IPS DF 4.7 (cell line): ENCODE measurements at regions not wholly inside any gene's neighbourhood (a gene's known extent, or its start where the extent isn't known, plus 50 kb on each side); places are given as distances from the start of the nearest gene placed in this dataset.
"Not testable (repeated sequence)": the region's sequence is repeated elsewhere in the genome, so short reads cannot be mapped to it uniquely, and the experiment has no call there.

Source experiments
- DNase-seq: peaks from one replicate; pipeline ENCODE4 v3.0.0-alpha.2; 2013; ENCODE audit warnings: low spot score; ENCODE audit errors: extremely low read depth

DNA sequence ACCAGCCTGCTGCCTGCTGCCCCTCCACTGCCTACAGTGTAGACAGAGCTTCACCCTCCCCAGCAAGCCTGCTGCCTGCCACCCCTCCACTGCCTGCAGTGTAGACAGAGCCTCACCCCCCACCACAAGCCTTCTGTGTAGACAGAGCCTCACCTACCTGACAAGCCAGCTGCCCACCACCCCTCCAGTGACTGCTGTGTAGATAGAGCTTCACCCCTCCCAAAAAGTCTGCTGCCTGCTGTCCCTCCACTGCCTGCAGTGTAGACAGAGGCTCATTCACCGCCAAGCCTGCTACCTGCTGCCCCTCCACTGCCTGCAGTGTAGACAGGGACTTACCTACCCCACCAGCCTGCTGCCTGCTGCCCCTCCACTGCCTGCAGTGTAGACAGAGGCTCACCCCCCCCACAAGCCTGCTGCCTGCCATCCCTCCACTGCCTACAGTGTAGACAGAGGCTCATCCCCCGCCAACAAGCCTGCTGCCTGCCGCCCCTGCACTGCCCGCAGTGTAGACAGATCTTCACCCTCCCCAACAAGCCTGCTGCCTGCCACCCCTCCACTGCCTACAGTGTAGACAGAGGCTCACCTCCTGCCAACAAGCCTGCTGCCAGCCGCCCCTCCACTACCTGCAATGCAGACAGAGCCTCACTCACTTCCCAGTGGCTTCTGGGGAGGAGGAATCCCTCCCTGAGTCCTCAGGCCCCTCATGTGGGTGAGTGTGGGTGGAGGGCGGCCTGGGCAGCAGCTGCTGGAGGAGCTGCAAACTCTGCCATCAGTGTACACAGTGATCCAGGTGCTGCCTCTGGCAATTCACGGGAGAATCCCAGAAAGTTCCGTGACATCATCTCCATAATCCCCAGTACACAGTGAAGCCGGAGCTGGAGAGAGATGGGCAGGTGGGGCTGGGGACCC, 140.9 kb downstream of the DLL1 start:
- DNase-seq = no peak

DNA sequence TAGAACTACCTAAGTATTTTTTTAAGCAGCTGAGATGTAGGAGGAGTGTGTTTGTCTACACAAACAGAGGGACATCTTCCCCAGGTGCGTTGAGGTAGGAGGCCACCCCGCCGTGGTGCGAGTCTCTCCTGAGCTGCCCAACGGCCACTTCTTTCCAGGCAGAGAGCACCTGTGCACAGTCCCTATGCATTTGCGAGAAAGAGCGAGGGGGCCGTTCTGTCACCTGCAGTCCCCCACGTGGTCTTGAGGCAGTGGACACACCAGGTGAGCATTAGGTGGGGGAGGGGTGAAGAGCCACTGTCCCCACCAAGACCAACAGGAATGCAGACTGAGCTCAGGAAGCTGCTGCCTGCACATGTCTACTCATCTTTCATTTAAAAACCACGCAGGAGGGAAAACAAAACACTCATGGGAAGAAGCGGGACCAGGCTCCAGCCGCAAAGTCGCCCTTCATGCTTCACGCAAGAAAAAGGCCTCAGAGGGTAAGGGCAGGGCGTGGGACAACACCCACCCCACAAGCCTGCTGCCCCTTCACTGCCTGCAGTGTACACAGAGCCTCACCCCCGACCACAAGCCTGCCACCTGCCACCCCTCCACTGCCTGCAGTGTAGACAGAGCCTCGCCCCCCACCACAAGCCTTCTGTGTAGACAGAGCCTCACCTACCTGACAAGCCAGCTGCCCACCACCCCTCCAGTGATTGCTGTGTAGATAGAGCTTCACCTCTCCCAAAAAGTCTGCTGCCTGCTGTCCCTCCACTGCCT, 142.0 kb downstream of the DLL1 start:
- no peak for DNase-seq

DNA sequence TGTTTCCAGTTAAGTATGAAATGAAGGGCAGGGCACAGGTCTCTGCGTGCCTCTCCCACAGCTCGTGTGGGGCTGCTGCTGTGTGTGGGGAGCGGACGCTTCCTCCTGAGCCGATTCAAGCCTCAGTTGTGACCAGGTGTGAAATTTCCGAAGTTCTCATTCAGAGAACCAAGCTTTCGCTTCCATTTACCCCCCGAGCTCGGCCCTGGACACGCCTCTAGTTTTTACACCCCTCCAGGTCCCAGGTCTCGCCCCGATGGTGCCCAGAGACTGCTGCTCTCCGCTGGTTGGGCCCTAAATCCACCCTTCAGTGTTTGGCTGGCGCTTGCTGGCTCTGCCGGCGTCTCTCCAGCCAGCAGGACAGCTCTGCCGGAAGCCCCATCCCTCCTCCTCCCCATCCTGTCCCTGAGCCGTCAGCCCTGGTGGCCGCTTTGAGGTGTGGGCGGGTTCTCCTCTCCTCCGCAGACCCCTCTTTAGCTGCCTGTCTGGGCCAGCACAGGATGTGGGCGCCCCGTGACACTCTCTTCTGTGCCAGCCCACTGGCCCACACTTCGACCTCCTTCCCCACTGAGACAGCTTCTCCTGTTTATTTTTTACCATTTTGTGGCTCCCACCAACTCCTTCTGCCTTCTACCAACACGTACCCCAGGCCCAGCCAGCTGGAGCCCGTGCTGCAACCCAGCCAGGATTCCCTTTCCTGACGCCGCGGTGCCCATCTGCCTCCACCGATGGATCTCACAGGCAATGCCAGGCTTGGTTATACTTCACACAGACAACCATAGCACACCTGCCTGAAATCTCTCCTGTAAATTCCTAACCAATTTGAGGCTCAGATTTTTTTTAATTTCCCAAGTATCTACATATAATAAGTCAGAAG, 142.8 kb downstream of the DLL1 start:
- DNase-seq = no peak

DNA sequence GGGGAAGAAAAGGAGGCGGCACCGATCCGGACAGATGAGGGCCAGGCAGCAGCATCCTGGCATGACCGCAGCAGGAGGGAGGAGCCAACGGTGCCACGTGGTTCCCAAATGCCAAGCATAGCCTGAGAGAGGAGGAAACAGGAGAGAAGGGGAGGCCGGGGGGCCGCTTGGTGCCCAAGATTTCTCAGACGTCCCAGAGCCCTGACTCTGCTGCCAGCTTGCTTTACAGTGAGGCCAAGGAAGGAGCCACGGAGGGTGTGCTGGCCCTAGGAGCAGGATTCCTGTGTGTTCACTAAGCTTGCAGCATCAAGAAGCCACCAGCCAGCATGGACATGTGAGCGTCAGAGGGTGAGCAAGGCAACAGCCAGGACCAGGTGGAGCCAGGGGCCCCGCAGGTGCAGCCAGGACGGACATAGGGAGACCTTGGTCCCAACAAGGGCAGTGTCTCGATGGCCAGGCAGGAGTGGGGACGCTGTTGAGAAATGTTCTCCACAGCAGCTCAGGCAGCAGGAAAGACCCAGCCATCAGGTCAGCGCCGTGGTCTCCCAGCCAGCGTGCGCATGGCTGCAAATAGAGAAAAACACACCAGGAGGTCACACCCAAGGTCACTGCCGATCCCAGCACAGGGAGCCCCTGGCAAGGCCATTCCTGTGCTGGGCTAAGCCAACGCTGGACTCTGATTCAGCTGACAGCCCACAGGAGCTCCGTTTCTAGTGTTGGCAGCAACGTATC, 143.7 kb downstream of the DLL1 start:
- no peak for DNase-seq

DNA sequence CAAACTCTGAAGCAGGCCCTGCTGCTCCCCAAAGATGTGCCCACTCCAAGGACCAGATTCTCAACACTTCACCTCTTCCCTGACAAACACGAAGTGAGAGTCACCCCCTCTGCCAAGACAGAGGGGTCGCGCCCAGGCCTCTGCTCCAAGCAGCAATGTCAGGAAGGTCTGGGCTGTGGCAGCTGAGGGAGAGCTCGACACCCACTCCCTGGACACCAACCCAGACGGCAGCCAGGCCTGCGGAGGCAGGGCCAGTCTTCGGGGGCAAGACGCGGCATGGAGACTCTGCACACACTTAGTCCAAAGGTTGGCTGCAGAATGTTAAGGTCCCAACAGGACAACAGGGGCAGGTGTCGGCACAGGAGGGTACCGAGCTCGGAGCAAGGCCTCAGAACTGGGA, 144.2 kb downstream of the DLL1 start:
- no peak for DNase-seq

DNA sequence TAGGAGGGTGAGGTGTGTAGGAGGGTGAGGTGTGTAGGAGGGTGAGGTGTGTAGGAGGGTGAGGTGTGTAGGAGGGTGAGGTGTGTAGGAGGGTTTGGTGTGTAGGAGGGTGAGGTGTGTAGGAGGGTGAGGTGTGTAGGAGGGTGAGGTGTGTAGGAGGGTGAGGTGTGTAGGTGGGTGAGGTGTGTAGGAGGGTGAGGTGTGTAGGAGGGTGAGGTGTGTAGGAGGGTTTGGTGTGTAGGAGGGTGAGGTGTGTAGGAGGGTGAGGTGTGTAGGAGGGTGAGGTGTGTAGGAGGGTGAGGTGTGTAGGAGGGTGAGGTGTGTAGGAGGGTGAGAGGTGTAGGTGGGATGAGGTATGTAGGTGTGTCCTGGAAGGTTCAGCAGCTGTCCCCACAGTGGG, 144.7 kb downstream of the DLL1 start:
- DNase-seq = not testable (repeated sequence)

DNA sequence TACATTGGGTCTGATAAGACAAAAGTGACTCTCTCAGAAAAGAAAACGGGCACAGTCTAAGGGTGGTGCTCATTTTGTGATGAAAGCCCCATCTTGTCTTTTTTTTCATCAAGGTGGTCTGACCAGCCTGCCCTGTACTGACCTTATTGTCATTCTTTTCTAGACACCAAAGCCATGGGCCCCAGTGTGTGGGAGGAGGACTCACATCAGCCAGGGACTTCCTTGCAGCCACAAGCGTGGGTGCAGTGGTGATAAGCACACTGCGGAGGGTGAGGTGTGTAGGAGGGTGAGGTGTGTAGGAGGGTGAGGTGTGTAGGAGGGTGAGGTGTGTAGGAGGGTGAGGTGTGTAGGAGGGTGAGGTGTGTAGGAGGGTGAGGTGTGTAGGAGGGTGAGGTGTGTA, 145.2 kb downstream of the DLL1 start:
- DNase-seq = not testable (repeated sequence)

DNA sequence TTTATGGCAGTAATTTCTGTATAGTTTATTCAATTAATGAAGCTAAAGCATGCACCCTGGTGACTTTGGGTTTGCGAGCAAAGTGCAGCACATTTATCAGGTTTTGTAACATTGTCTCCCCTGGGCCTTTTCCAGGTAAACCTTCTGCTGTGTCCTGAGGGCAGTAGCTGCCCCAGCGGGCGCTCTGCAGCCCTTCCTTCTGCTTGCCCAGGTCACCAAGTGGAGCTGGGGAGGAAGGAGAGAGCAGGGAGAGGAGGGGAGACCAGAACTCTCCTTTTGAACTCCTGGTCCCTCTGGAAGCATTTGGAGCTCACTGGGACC, 145.6 kb downstream of the DLL1 start:
- DNase-seq = no peak

DNA sequence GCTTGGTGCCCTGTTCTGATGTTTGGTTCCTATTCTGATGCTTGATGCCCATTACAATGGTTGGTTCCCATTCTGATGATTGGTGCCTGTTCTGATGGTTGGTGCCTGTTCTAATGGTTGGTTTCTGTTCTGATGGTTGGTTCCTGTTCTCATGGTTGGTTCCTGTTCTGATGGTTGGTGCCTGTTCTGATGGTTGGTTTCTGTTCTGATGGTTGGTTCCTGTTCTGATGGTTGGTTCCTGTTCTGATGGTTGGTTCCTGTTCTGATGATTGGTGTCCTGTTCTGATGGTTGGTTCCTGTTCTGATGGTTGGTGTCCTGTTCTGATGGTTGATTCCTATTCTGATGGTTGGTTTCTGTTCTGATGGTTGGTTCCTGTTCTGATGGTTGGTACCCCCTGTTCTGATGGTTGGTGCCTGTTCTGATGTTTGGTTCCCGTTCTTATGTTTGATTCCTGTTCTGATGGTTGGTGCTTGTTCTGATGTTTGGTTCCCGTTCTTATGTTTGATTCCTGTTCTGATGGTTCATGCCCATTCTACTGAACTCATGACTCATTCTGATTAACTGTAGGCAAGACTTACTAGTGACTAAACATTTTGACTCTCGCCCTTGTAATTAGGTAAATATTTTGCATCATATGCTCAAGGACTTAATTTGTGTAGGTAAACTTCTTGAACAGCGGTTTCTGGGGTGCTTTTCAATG, 146.2 kb downstream of the DLL1 start:
- DNase-seq = no peak

DNA sequence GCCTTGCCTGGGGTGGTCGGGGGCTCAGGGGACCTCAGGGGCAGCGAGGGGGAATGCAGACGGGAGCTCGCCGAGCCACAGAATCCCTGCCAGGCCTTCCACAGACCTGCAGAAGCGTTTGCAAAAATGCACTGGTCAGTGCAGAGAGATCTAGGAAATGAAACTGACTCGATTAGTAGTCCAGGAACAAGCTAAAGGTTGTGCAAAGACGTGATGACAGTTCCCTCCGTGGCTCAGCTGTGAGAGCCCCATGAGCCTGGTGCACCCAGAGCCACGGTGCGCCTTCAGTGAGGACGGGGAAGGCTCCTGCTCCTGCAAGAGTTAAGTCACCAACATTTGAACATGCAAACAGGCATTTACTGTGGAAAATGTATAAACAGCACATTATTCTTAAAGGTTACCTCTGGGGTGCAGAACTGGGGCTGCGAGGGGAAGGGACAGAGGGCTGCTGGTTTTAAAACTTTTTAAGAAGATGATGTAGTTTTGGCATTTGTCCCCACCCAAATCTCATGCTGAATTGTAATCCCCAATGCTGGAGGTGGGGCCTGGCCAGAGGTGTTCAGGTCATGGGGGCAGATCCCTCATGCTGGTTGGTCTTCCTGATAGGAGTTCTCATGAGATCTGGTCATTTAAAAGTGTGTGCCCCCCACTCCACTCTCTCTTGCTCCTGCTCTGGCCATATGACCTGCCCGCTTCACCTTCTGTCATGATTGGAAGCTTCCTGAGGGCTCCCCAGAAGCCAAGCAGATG, 147.3 kb downstream of the DLL1 start:
- no peak for DNase-seq

DNA sequence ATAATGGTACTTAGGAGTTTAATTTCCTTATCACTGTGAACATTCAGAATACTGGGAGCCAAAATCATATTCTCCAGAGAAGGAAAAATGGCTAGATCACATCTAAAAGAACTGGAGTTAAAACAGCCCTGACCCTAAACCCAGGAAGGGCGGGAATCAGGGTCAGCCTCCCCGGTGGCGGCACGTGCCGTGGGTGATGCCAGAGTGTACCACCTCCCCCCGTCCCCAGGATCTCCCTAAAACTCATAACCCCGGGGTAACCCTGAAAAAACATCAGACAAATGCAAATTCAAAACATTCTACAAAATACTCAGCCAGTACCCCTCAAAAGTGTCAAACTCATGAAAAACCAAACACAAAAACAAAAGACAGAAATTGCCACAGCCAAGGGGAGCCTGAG, 148.3 kb downstream of the DLL1 start:
- DNase-seq = no peak

DNA sequence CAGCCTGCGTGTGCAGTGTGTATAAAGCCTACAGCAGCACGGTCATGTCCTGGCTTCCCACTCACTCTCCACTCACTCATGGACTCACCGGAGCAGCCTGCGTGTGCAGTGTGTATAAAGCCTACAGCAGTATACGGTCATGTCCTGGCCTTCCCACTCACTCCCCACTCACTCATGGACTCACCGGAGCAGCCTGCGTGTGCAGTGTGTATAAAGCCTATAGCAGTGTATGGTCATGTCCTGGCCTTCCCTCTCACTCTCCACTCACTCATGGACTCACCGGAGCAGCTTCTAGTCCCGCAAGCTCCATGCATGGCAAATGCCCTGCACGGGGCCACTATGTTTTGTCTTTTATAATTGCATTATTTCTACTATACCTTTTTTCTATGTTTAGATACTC, 149.8 kb downstream of the DLL1 start:
- DNase-seq = not testable (repeated sequence)

DNA sequence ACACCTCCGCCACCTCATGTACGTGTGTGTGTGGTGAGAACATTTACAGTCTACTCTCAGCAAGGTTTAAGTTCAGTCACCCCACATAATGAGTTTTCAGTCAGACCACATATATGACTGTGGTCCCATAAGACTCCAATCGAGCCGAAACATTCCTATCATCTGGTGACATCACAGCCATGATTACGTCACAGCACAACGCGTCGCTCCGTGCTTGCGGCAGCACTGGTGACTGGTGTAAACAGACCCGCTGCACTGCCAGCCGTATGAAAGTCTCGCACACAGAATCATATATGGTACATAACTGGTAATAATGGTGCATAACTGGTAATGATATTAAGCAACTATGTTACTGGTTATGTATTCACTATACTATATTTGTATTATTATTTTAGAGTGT, 150.7 kb downstream of the DLL1 start:
- no peak for DNase-seq

DNA sequence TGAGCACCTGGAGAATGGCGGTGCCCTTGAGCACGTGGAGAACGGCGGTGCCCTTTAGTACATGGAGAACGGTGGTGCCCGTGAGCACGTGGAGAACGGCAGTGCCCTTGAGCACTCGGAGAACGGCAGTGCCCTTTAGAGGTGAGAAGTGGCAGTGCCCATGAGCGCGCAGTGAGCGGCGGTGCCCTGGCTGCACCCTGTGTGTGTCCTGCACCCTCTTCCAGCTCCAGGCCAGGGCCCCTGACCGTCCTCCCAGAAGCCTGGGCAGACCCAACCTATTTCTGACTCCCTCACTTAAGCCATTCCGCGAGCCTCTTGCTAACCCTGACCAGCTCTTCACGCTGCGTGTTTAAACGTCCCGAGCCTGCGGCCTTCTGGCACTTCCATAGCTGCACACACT, 151.3 kb downstream of the DLL1 start:
- no peak for DNase-seq

DNA sequence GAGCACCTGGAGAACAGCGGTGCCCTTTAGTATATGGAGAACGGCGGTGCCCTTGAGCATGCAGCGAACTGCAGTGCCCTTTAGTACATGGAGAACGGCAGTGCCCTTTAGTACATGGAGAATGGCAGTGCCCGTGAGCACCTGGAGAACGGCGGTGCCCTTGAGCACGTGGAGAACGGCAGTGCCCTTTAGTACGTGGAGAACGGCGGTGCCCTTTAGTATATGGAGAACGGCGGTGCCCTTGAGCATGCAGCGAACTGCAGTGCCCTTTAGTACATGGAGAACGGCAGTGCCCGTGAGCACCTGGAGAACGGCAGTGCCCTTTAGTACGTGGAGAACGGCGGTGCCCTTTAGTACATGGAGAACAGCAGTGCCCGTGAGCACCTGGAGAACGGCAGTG, 151.8 kb downstream of the DLL1 start:
- DNase-seq = not testable (repeated sequence)

DNA sequence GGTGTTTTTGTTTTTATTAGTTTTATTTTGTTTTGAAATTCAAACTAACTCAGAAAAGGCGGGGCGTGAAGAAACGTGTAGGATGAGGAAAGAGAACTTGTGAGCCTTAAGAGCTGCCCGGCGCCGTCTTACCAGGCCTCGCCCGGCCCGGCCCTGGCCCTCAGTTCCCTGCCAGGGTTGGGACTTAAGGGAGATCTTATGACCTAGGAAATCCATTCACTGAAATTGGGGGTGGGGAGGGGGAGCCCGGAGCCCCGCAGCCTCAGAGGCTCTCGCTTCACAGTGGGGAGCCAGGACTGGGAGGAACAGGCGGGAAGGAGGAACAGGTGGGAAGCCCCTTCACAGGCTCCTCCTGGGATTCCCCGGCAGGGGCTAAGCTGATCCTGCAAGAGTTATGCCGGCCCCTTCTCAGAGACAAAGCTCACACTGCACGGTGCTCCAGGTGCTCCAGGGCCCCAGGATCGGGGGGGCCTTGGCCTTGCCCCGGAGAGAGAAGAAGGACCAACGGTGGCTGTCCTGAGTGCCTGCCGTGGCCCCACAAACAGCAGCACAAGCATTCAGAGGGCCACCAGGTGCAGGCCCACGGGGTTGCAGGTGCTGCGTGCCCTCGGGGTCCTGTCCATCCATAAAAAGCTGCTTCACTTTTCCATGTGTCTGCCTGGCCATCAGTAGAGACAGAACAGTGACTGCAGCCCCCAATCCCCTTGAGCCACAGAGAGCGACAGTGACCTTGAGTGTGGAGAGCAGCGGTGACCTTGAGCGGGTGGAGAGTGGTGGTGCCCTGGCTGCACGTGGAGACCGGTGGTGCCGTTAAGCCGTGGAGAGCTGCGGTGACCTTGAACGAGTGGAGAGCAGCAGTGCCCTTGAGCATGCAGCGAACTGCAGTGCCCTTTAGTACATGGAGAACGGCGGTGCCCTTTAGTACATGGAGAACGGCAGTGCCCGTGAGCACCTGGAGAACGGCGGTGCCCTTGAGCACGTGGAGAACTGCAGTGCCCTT, 152.7 kb downstream of the DLL1 start:
- no peak for DNase-seq

DNA sequence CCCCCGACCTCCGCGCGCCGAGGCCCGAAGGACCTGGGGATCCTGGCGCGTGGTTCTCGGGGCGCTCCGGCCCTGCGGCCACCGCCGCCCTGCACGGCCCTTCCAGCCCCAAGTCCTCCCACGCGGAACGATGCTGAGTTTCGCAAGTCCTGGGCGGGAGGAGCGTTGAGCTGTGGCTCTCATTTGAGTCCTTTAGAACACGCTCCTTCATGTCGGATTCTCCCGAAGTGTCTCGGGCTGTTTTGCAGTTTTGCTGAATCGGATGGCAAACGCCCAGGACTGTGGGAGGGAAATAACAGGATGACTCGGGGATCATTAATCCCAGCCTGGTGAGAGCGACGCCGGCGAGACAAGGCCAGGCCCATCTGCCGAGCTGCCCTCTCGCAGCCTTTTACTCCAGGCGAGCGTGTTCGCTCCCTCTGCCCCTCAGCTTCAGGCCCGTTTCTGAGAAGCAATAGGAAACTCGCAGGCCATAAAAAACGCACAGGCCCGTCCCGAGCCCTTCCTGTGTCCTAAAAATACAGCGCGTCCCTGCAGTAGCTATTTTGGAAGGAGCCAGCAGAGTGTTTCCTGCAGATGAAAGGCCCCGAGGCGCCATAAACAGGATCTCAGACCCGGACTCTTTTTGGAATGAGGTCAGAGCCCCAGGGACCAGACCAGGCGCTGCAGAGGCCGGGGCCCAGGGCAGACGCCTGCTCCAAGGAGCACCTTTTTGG, 153.5 kb downstream of the DLL1 start:
- DNase-seq = no peak
